ENCODE measurements at regions not wholly inside any gene's neighbourhood (a gene's known extent, or its start where the extent isn't known, plus 50 kb on each side); places are given as distances from the start of the nearest gene placed in this dataset.

DNA sequence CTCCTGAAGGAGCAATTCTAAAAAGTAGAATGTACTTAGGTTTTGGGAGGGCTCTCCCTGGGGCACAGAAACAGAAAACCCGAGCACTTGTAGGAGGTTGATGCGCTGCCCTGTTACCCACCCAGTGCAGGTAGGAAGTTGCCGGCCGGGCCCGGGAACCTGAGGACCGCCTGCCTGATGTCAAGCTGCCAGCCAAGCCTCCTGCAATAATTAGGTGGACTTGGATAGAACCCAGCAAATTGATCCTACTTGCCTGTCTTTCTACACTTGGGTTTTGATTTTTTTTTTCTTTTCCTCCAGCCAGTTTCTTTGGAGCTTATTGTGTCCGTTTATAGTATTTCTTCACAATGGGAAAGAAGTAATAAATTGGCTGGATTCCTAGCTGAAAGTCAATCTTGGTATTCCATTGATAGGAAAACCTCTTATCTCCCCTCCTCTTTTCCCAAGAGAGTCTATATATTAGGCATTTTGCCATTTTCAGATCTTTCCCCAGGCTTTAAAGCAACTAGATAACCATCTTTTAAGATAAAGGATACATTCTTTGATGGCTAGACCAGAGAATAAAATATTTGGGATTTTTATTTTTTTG is 78.3 kb upstream of the FYN start:
- TF ChIP-seq CTCF (IDR thresholded peaks at IDR 0.05), result no peak
- TF ChIP-seq POLR2A (IDR thresholded peaks at IDR 0.05), result no peak

Data from testis (tissue), 2 donors.